Posterior vena cava (tissue), 2 donors: ENCODE measurements at regions not wholly inside any gene's neighbourhood (a gene's known extent, or its start where the extent isn't known, plus 50 kb on each side); places are given as distances from the start of the nearest gene placed in this dataset.
"Not testable (repeated sequence)": the region's sequence is repeated elsewhere in the genome, so short reads cannot be mapped to it uniquely, and the experiment has no call there.

Source experiments
- DNase-seq: peaks from one replicate; pipeline ENCODE4 v3.0.0-alpha.2; 2020; ENCODE audit warnings: low spot score
- intact Hi-C, 2 donors: fragments of 100-400 bp; cut with DNase I; formaldehyde crosslinking; loops; one replicate each; pipeline versions ENCODE4 v1.14.1 to v1.14.2; 2022 to 2023
- donor health status: DM: yes; HTN: yes; CAD: no.
- donor health status: DM: yes; HTN: yes; CAD: no.

GRCh38 chr2:167851323-167851860 is 396.0 kb downstream of the STK39 start:
- DNase-seq = no peak
- intact Hi-C loops = no loop called here

- intact Hi-C loops = no loop called here
- DNase-seq = no peak
These were observed 402.5 kb downstream of the STK39 start for GRCh38 chr2:167844714-167845530.

DNA sequence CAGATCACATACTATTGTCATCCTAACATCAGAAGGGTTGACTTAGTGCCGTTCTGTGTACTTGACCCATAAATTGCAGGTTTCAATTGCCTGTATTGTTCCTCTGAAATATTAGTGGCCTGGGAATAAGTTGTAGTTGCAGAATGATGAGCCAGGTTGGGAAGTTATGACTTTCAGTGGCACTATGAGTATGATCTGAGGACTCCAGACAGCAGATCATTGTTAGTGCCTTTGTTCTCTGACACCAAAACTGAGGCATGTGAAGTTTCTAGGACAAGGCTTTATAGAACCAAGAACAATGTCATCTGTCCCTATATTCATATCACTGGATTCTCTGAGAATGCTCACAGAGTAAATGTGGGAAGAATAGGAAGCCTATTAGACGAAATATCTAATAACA is 403.7 kb downstream of the STK39 start:
- DNase-seq = no peak
- intact Hi-C loops = no loop called here

DNA sequence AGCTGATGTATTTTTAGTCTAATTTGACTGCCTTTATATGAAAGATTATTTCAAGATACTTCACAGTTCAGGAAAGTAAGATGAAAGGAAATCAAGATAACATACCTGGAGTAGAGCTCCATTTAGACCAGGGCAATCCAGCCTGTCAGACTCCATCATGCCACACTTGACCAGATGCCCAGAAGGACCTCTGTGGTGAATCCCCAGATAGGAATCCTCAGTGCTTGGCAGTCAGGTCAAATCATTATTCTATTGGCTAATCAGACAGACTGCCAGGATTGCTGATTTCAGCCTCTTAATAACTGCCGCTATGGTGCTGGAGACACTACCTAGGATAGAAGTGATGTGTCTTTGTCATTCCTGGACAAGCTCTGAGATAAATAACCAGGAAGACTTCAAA is 404.2 kb downstream of the STK39 start:
- intact Hi-C loops = no loop called here
- no peak for DNase-seq

DNA sequence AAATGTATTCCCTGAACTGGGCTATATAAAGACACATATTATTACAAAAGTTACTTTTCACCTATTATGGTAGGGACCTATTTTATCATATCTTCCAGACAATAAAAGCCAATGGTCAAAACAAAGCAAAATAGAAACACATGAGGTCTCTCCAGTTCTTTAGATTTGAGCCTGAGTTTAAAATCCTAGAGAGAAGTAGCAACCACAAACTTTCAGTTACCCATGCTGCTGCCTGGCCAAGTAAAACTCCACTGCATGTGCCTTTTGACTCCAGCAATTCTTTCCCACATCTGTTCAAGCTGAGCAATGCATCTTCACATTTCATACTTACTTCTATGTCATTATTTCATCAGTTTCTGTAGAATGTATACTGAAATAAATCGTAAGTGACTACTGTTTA is 405.3 kb downstream of the STK39 start:
- DNase-seq = no peak
- intact Hi-C loops = no loop called here

- intact Hi-C loops, DNase-seq: not testable (repeated sequence)
These were observed 412.1 kb downstream of the STK39 start for GRCh38 chr2:167835290-167835689.

- intact Hi-C loops = no loop called here
- DNase-seq = no peak
These were observed 412.7 kb downstream of the STK39 start for GRCh38 chr2:167834707-167835106.

- intact Hi-C loops = no loop called here
- DNase-seq = no peak
These were observed 414.1 kb downstream of the STK39 start for GRCh38 chr2:167833294-167833693.

DNA sequence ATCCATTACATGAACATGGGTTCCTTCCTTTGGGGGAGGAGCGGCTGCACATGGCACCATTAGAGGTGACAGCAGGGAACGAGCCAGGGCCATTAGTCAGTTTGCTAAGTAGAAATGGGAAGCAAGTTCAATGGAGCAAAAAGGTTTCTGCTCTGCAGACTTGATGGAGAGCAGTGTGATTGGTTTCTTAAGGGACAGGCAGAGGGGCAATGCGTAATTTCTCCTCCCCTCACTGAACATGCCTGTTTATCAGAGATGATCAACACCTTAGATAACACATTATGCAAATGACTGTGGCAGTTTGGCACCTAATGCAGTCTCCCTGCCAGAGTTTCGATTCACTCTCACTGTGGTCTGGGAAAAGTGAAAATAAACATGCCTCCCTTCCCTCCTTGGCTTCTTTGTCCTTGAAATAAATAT is 414.5 kb downstream of the STK39 start:
- intact Hi-C loops = no loop called here
- DNase-seq = no peak

GRCh38 chr2:167827352-167828097 is 419.9 kb downstream of the STK39 start:
- no peak for DNase-seq
- intact Hi-C loops = no loop called here

DNA sequence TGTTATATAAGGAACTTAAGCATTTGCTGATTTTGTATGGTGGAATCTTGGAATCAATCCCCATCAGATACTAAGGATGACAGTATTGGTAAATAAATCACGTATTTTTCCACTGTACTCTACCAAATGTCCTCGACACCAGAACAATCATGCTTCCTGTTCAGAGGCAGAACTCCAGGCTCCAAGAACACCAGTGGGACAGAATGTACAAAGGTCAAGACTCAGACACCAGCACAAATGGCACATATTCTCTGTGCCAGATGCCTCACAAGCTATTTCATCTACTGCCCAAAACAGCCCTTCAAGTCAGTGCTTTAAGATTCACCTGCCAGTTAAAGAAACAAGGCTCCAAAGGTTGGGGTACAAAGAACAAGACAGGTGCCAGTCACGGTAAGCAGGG is 420.5 kb downstream of the STK39 start:
- intact Hi-C loops = no loop called here
- no peak for DNase-seq

- intact Hi-C loops = no loop called here
These were observed 421.7 kb downstream of the STK39 start for GRCh38 chr2:167825664-167826063.

DNA sequence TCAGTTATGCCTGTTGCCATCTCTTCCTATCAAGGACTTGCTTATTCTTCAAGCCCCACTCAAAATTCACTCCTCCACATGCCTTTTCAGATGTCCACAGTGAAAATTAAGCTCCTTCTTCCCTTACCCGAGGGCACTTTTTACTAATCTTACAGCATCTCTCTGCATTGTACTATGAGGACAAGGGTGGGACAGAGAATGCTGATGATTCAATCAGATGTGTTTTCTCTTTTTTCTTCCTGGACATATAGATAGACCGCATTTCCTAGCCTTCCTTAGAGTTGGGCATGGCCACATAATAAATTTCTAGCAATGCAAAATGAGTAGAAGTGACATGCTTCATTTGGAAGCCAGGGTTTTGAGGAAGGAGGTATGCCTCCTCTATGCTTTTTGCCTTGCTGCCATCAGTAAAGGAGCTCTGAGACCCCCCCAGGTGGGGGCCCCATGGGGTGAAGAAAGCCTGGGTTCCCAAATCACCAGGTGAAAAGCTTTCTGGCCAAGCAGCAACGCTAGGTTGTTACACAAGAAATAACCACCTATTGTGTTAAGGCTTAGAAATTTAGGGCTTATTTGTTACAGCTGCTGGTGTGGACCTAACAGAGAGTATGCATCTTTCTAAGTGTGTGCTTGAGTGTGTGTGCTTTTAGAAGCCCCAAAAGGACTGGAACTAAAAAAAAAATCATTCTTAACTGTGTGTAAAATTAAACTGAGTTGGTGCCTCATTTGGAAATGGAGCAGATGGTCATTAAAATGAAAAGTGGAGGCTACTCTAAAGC is 424.5 kb downstream of the STK39 start:
- intact Hi-C loops = no loop called here
- no peak for DNase-seq

More at GRCh38 chr2:167825664-167826063, 421.7 kb downstream of the STK39 start:
- DNase-seq = no peak

DNA sequence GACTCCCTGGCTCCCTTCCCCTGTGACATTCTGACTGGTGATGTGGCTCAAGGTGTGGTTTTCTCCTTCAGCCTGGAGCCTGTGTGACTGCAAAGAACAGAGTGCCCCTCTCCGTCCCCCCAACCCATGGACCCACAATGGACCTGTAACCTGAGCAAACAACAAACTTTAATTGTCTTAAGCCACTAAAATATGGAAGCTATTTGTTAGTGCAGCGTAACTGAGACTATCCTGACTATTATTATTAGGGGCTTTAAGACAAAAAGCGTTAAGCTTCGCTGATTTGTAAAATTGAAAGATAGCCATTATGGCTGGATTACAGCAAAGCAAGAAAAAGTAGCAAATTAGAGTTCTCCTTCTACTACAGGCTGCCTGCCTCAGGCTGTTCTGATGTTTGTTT is 426.9 kb downstream of the STK39 start:
- no peak for DNase-seq

GRCh38 chr2:167818521-167818920 is 428.9 kb downstream of the STK39 start:
- intact Hi-C loops = no loop called here
- DNase-seq = no peak

More for the DNA sequence above, 426.9 kb downstream of the STK39 start:
- intact Hi-C loops = no loop called here

DNA sequence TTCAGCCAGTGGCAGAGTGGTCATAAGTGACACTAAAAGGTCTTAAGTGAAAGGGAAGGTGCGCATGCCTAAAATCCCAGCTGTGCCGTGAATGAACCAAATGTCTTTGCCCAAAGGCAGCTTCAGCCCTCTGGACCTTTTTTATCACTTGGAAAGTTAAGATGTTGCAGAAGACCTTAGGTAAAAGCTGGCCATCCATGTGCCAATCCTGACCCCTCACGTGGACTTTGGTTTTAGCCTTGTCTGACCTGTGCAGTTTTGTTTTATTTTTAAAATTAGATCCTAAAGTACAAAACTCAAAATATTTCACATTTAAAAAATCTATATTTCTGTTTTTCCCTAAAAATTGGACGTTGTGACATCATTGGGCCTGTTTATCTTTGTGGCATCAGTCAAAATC is 429.5 kb downstream of the STK39 start:
- no peak for DNase-seq
- intact Hi-C loops = no loop called here

DNA sequence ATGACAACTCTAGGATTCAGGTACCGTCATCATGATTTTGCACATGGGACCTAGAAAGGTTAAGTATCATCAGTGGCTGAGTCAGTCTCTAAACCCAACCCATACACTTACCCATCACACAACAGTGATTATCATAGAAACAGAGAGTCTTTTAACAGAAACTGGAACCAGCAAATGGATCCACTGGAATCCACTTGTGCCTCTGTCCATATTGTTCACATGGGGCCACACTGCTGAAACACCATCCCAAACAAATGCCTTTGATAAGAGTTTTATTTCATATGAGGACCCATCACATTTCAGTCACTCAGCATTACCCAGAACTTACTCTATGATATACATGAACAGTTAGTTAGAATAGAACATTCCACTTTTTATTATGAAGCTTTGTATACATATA is 430.0 kb downstream of the STK39 start:
- intact Hi-C loops = no loop called here
- DNase-seq = no peak

GRCh38 chr2:167816874-167817290 is 430.5 kb downstream of the STK39 start:
- intact Hi-C loops = no loop called here
- no peak for DNase-seq

- intact Hi-C loops = no loop called here
- no peak for DNase-seq
These were observed 432.3 kb downstream of the STK39 start for GRCh38 chr2:167814881-167815718.
